Middle frontal gyrus (tissue), 1 donor: ENCODE measurements at regions not wholly inside any gene's neighbourhood (a gene's known extent, or its start where the extent isn't known, plus 50 kb on each side); places are given as distances from the start of the nearest gene placed in this dataset.

ENCODE experiments used
- DNase-seq: peaks from one replicate; pipeline ENCODE4 v3.0.0-alpha.2; 2015; ENCODE audit warnings: low spot score; ENCODE audit errors: extremely low spot score

GRCh38 chr6:28766426-28766825 is 157.4 kb downstream of the TRIM27 start:
- no peak for DNase-seq

GRCh38 chr6:28767133-28767532 is 156.7 kb downstream of the TRIM27 start:
- DNase-seq: no peak

GRCh38 chr6:28767691-28768090 is 156.1 kb downstream of the TRIM27 start:
- no peak for DNase-seq

DNA sequence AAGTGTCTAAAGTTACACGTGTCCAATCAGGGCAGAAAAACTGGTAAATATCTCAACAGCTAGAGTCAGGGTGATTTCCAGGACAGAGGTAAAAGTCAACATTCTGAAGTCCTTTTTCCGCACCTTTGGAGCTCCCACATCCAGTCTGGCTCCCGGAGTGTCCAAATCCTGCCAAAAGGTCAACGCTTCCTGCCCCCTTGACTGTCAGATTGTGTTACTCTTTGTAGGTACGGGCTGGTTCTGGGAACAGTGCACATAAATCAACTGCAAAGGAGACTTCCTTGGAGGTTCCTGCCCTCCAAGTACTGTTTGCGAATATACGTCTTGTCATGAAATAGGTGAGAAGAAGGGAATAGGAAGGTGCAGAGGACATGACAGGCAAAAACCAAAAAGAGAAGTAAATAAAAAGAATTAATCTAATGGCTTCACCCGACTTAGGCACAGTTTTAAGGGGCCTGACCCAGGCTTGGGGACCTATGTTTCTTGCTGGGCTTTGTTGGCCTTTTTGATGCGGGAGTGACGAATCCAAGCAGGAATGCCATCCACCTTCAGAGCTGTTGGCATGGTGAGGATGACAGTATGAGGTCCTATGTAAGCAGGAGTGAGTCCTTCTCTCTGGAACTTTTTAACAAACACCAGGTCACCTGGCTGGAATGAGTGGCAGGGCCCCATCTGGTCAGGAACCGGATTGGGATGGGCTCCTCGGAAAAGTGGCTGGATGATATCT is 155.4 kb downstream of the TRIM27 start:
- DNase-seq: no peak

- DNase-seq: no peak
Observed at GRCh38 chr6:28769626-28770402, 154.0 kb downstream of the TRIM27 start.

GRCh38 chr6:28770732-28771131 is 153.1 kb downstream of the TRIM27 start:
- DNase-seq: no peak

- DNase-seq: no peak
Observed at GRCh38 chr6:28771401-28772267, 152.2 kb downstream of the TRIM27 start.

- no peak for DNase-seq
Observed at GRCh38 chr6:28772480-28773381, 151.1 kb downstream of the TRIM27 start.

DNA sequence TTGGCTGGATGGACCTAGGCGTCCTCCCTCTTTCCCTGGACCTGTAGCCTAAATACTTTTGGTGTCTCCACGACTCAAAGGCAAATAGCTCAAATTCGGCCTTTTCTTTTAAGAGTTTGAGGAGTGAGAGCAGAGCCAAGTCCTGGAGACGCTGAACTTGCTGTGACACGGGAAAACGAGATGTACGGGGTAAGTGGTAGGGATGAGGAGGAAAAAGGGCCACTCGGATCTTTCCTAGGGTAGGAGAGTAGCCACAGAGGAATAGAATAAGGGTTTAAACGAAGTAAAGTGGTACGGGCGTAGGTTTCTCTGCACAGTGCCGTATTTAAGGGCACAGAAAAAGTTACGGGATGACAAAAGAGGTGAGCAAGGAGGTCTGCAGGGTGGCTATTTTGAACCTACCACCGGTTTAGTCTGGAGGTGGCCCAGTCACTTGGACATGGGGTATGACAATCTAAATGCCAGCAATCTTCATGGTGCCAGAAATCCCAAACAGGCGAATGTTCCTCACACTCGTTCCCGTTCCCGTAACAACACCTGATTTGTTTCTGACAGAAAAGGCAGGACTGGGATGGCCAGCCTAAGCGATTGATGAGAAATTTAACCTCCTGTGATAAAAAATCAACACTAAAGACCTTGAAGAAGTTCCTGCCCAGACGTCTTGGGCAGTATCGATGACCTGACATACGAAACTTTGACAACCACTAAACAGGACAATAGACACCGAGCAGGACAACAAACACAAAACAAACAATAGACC is 149.3 kb downstream of the TRIM27 start:
- DNase-seq: no peak

- DNase-seq: no peak
Observed at GRCh38 chr6:28775052-28775376, 148.8 kb downstream of the TRIM27 start.

- DNase-seq: no peak
Observed at GRCh38 chr6:28775405-28776129, 148.2 kb downstream of the TRIM27 start.

DNA sequence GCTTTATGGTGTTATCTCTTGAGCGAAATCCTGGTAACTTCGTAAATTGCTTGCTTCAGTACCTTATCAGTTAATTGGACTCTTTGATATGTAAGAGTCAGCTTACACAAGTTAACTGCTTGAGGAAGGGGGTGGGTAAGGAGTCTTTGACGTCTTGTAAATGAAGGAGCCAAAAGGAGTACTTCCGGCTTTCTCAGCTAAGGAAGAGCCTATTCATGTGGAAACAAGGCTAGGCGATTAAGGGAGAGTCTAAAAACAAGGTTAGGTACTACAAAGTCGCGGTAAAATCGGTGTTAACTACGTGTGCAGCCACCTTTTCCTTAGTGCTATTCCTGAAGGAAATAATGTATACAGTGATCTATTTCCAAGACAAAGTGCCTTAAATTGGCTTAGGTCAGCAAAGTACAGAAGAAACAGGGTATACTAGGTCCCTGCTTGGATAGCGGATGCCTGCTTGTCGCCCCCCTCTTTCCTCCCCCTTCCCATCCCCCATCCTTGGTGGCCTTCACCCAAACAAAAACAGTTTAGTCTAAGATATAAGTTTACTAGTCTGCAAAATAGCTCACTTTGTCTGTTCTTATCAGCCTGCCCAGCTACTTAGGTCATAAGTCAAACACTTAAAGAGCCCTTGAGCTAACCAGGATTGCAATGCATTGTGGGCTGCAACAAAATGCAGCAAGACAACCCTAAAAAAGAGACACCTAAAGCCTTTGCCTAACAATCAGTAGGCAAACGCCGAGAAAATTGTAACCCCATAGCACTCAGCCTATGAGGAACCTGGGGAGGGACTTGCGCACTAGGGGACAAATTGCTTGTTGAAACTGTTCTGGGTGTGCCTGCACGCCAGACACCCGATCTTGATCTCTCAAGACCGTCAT is 147.3 kb downstream of the TRIM27 start:
- DNase-seq: no peak

GRCh38 chr6:28777147-28777461 is 146.7 kb downstream of the TRIM27 start:
- DNase-seq: no peak

- no peak for DNase-seq
Observed at GRCh38 chr6:28782113-28782673, 141.6 kb downstream of the TRIM27 start.

DNA sequence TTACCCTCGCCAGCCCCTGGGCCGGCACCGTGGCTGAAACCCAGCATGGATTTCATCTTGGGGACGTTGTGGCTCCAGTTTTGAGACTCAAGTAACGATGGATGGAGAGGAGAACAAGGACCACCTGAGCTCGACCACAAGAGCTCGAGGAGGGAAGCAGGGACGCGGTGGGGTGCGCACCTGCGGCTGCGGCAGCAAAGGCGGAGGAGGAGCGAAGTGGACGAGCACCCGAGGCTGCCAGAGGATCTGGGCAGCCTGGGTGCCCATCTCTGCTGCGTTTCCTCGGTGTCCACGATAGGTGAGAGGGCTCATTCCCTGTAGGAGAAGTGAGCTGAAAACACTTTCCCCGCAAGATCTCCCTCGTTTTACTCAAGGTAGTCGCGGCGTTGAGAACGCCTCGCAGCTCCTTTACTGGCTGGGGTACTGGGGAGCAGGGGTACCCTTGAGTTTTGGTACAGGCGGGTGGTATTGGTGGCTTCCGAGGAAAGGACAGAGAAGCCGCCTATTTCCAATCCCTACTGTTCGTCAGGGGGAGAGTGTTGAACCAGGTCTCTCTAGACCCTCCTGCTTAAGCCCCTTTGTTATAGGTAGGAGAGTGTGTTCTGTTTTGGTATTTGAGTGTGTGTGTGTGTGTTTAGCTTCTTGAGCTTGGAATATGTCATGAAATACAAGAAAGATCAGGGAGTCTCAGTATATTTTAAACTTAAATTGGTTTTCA is 137.7 kb downstream of the TRIM27 start:
- no peak for DNase-seq

GRCh38 chr6:28789553-28790083 is 134.2 kb downstream of the TRIM27 start:
- no peak for DNase-seq

DNA sequence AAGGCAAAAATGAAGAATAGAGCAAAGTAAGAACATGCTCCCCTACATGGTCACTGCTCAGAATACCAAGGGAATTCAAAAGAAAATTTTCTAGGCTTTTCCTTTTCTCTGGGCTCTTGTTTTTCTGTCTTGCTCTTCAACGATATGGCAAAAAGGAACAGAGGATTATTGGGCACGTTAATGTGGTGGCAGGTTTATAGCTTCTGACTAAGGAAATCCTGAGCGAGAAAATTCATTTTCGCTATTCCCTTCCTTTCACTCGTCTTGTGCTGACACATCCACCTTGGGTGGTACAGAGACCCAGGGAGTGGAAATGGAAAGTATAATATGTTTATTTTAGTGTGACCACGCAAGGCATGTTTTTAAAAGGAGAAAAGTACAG is 132.8 kb downstream of the TRIM27 start:
- no peak for DNase-seq
